GM18861 (cell line): ENCODE measurements at regions not wholly inside any gene's neighbourhood (a gene's known extent, or its start where the extent isn't known, plus 50 kb on each side); places are given as distances from the start of the nearest gene placed in this dataset.
"Not testable (repeated sequence)": the region's sequence is repeated elsewhere in the genome, so short reads cannot be mapped to it uniquely, and the experiment has no call there.

ENCODE experiments used
- ATAC-seq: cut with Tn5 transposase; IDR thresholded peaks from one replicate; pipeline ENCODE4 v1.9.1; 2021; ENCODE audit not compliant: unreplicated experiment

GRCh38 chr15:77910030-77910911 lies 167.2 kb downstream of the TBC1D2B start:
- not testable (repeated sequence) for ATAC-seq

GRCh38 chr15:77909182-77909940 lies 168.2 kb downstream of the TBC1D2B start:
- ATAC-seq = no peak

- ATAC-seq = not testable (repeated sequence)
Measured at GRCh38 chr15:77908752-77909111, 168.8 kb downstream of the TBC1D2B start.

GRCh38 chr15:77907824-77908751 lies 169.4 kb downstream of the TBC1D2B start:
- no peak for ATAC-seq

- ATAC-seq = not testable (repeated sequence)
Measured at GRCh38 chr15:77906062-77906990, 171.2 kb downstream of the TBC1D2B start.

GRCh38 chr15:77905301-77905920 lies 172.1 kb downstream of the TBC1D2B start:
- no peak for ATAC-seq

GRCh38 chr15:77904901-77905300 lies 172.6 kb downstream of the TBC1D2B start:
- no peak for ATAC-seq

GRCh38 chr15:77904436-77904821 lies 173.1 kb downstream of the TBC1D2B start:
- ATAC-seq = no peak

- ATAC-seq = not testable (repeated sequence)
Measured at GRCh38 chr15:77903761-77904435, 173.6 kb downstream of the TBC1D2B start.

- ATAC-seq = not testable (repeated sequence)
Measured at GRCh38 chr15:77902921-77903760, 174.4 kb downstream of the TBC1D2B start.

- no peak for ATAC-seq
Measured at GRCh38 chr15:77901921-77902750, 175.4 kb downstream of the TBC1D2B start.

- no peak for ATAC-seq
Measured at GRCh38 chr15:77901251-77901881, 176.1 kb downstream of the TBC1D2B start.

GRCh38 chr15:77900331-77900963 lies 177.1 kb downstream of the TBC1D2B start:
- ATAC-seq = not testable (repeated sequence)

GRCh38 chr15:77899776-77900175 lies 177.7 kb downstream of the TBC1D2B start:
- not testable (repeated sequence) for ATAC-seq

- no peak for ATAC-seq
Measured at GRCh38 chr15:77898811-77899730, 178.4 kb downstream of the TBC1D2B start.
